Right atrium auricular region (tissue), 2 donors: ENCODE measurements at regions not wholly inside any gene's neighbourhood (a gene's known extent, or its start where the extent isn't known, plus 50 kb on each side); places are given as distances from the start of the nearest gene placed in this dataset.
"Not testable (repeated sequence)": the region's sequence is repeated elsewhere in the genome, so short reads cannot be mapped to it uniquely, and the experiment has no call there.

Source experiments
- DNase-seq: peaks from one replicate; pipeline ENCODE4 v3.0.0-alpha.2; 2019; ENCODE audit warnings: low spot score
- H3K27ac ChIP-seq, 2 donors: fragments of 200-600 bp; sonication (generic); 1 replicate in 1 of 2; 2 replicates in 1 of 2; pipeline ENCODE4 v1.5.1; 2016 to 2019
- H3K27me3 ChIP-seq, 2 donors: fragments of 200-600 bp; sonication (generic); one replicate each; pipeline versions ENCODE4 v1.5.1 to v1.6.0; 2017 to 2019
- H3K36me3 ChIP-seq: fragments of 200-600 bp; sonication (generic); one replicate; pipeline ENCODE4 v1.5.1; 2016
- H3K4me1 ChIP-seq, 2 donors: fragments of 200-600 bp; sonication (generic); one replicate each; pipeline versions ENCODE4 v1.5.1 to v1.6.0; 2017 to 2019
- H3K4me3 ChIP-seq, 2 donors: fragments of 200-600 bp; sonication (generic); 1 replicate in 1 of 2; 2 replicates in 1 of 2; pipeline ENCODE4 v1.5.1; 2017 to 2019; ENCODE audit warnings: mild to moderate bottlenecking in 1 of 2, moderate library complexity in 1 of 2
- H3K9me3 ChIP-seq, 2 donors: fragments of 200-600 bp; sonication (generic); one replicate each; pipeline ENCODE4 v1.5.1; 2019
- TF ChIP-seq, protein P1 (sequence below), 2 donors: fragments of 200-600 bp; sonication (generic); IDR thresholded peaks; one replicate each; pipeline ENCODE4 v1.5.1; 2019; ENCODE audit warnings: antibody characterized with exemption in 2 of 2

DNA sequence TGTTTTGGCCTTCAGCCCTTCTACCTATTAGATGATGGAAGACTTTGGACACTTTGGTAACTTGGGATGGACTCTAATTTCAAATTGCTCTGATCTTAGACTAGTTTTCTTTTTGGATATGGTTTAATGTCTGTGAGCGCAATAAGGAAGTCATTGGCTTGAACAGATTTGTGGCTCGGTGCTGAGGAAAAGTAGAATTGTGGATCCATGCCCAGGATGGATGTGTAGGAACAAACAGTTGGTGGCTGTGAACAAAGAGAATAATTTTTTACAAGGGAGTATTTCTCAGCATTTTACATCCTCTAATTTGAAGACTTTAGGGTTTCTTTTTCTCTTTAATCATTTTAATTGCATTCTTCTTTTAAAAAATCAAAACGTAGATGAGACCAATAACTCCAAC is 327.1 kb downstream of the GLUD2 start:
- H3K27me3 ChIP-seq: no peaks in the 10 kb centered on the region
- DNase-seq: no peak
- H3K36me3 ChIP-seq: no peaks in the 10 kb centered on the region
- H3K4me3 ChIP-seq: no peak overlapping the region
- no peaks in the 10 kb centered on the region for H3K4me1 ChIP-seq
- no peak overlapping the region for H3K27ac ChIP-seq
- TF ChIP-seq, protein P1, sequence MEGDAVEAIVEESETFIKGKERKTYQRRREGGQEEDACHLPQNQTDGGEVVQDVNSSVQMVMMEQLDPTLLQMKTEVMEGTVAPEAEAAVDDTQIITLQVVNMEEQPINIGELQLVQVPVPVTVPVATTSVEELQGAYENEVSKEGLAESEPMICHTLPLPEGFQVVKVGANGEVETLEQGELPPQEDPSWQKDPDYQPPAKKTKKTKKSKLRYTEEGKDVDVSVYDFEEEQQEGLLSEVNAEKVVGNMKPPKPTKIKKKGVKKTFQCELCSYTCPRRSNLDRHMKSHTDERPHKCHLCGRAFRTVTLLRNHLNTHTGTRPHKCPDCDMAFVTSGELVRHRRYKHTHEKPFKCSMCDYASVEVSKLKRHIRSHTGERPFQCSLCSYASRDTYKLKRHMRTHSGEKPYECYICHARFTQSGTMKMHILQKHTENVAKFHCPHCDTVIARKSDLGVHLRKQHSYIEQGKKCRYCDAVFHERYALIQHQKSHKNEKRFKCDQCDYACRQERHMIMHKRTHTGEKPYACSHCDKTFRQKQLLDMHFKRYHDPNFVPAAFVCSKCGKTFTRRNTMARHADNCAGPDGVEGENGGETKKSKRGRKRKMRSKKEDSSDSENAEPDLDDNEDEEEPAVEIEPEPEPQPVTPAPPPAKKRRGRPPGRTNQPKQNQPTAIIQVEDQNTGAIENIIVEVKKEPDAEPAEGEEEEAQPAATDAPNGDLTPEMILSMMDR (IDR thresholded peaks at IDR 0.05): no peak
- H3K9me3 ChIP-seq: no peaks in the 10 kb centered on the region

DNA sequence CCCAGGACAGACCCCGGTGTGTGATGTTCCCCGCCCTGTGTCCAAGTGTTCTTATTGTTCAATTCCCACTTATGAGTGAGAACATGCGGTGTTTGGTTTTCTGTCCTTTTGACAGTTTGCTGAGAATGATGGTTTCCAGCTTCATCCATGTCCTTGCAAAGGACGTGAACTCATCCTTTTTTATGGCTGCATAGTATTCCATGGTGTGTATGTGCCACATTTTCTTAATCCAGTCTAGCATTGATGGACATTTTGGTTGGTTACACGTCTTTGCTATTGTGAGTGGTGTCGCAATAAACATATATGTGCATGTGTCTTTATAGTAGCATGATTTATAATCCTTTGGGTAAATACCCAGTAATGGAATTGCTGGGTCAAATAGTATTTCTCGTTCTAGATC is 334.5 kb downstream of the GLUD2 start:
- H3K9me3 ChIP-seq, DNase-seq, H3K4me1 ChIP-seq, H3K27me3 ChIP-seq, H3K4me3 ChIP-seq, H3K36me3 ChIP-seq, H3K27ac ChIP-seq: not testable (repeated sequence)

DNA sequence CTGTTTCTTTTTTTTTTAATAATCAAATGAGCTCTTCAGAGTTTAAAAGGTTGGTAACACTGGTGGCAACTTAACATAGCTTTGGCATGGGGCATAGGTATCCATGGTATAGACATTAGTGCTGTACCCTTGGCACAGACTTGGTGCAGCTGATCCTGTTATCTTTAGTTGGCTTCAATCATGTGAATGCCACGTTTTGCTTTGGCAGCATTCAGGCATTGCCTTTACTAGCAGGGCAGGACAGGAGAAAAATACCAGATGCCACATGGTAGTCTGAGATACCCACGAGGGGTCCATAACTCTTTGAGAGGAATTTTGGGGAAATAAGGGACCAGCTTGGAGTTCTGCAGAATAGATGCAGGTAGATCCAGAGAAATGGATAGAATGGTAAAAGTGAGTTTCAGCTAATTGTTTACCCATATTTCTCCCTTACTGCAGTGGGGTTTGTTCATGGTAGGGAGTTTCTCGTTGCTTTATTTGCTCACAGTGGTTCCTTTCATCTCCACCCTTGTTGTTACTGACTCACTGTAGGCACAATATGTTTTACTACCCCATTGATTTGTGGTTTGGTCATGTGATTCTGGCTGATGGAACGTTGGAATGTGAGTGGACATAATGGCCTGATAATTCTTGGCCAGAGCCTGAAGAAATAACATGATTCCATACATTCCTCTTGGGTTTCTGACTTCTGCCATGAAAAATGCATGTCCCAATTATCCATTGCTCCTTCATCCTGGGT is 342.7 kb downstream of the GLUD2 start:
- no peak for DNase-seq
- Histone ChIP-seq H3K27ac (no peak overlapping the region), H3K36me3 (no peaks in the 10 kb centered on the region), H3K4me3 (no peak overlapping the region), H3K4me1 (no peaks in the 10 kb centered on the region), H3K27me3 (no peaks in the 10 kb centered on the region), H3K9me3 (no peaks in the 10 kb centered on the region)
- TF ChIP-seq, protein P1 (IDR thresholded peaks at IDR 0.05): no peak

DNA sequence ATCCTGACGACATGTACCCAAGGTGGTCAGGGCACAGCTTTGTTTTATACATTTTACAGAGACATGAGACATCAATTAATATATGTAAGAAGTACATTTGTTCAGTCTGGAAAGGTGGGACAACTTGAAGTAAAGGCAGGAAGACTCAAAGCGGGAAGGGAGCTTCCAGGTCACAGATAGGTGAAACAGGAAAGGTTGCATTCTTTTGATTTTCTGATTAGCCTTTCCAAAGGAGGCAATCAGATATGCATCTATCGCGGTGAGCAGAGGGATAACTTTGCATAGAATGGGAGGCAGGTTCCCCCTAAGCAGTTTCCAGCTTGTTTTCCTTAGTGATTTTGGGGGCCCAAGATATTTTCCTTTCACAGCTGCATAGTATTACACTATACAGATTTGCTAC is 358.4 kb downstream of the GLUD2 start:
- DNase-seq: no peak
- Histone ChIP-seq H3K27ac (no peak overlapping the region), H3K27me3 (no peaks in the 10 kb centered on the region), H3K9me3 (no peaks in the 10 kb centered on the region), H3K36me3 (no peaks in the 10 kb centered on the region), H3K4me3 (no peak overlapping the region), H3K4me1 (no peaks in the 10 kb centered on the region)
- TF ChIP-seq, protein P1 (IDR thresholded peaks at IDR 0.05): no peak

DNA sequence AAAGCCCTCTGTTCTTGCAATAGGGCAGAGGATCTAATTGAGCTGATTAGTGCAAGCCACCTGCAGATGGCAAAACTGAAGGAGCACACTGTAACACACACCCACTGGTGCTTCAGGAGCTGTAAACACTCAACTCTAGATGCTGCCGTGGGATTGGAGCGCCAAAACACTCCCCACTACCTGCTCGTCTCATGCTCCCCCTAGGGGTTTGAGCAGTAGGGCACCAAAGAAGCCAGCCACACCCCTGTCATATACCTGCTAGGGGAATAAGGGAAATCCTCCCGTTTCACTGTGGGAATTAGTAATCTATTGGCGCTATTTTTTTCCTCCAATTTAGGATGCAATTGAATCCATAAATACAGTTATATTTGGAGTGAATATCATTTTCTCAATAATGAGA is 360.2 kb downstream of the GLUD2 start:
- Histone ChIP-seq H3K9me3 (peaks cover 0 to 2% of the 10 kb centered on the region in 2 donors), H3K27me3 (no peaks in the 10 kb centered on the region), H3K4me1 (no peaks in the 10 kb centered on the region), H3K36me3 (no peaks in the 10 kb centered on the region), H3K27ac (no peak overlapping the region), H3K4me3 (no peak overlapping the region)
- TF ChIP-seq, protein P1 (IDR thresholded peaks at IDR 0.05): no peak
- no peak for DNase-seq

DNA sequence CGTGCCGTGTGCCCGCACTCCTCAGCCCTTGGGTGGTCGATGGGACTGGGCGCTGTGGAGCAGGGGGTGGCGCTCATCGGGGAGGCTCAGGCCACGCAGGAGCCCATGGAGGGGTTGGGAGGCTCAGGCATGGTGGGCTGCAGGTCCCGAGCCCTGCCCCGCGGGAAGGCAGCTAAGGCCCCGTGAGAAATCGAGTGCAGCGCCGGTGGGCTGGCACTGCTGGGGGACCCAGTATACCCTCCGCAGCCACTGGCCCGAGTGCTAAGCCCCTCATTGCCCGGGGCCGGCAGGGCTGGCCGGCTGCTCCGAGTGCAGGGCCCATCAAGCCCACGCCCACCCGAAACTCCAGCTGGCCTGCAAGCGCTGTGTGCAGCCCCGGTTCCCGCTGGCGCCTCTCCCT is 384.1 kb downstream of the GLUD2 start:
- not testable (repeated sequence) for H3K27me3 ChIP-seq, H3K27ac ChIP-seq, H3K4me3 ChIP-seq, H3K9me3 ChIP-seq, H3K4me1 ChIP-seq, DNase-seq, H3K36me3 ChIP-seq

DNA sequence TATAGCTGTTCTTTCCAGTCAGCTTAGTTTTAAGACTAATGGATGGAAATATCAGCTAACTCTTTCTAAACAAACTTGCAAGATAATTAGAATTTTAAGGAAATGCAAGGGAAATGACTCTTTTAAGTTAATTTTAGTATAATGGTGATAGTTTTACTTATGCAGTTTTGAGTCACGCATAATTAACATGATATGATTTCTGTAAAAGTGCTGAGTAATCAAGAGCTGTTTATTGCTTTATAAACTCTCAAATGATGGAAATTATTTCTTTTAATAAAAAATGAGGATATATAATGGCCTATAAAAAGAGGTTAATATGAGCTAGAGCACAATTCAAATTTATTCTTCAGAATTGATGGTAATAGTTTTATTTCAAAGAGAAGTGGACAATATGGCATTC is 385.9 kb downstream of the GLUD2 start:
- Histone ChIP-seq H3K4me1 (no peaks in the 10 kb centered on the region), H3K36me3 (no peaks in the 10 kb centered on the region), H3K27ac (no peak overlapping the region), H3K9me3 (no peaks in the 10 kb centered on the region), H3K27me3 (no peaks in the 10 kb centered on the region), H3K4me3 (no peak overlapping the region)
- DNase-seq: no peak
- TF ChIP-seq, protein P1 (IDR thresholded peaks at IDR 0.05): no peak

DNA sequence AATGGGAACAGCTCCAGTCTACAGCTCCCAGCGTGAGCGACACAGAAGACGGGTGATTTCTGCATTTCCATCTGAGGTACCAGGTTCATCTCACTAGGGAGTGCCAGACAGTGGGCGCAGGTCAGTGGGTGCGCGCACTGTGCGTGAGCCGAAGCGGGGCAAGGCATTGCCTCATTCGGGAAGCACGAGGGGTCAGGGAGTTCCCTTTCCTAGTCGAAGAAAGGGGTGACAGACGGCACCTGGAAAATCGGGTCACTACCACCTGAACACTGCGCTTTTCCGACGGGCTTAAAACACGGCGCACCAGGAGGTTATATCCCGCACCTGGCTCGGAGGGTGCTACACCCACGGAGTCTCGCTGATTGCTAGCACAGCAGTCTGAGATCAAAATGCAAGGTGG is 390.3 kb downstream of the GLUD2 start:
- not testable (repeated sequence) for DNase-seq, H3K4me1 ChIP-seq, H3K27ac ChIP-seq, H3K36me3 ChIP-seq, H3K27me3 ChIP-seq, H3K4me3 ChIP-seq, H3K9me3 ChIP-seq
